ENCODE measurements at regions not wholly inside any gene's neighbourhood (a gene's known extent, or its start where the extent isn't known, plus 50 kb on each side); places are given as distances from the start of the nearest gene placed in this dataset.

- TF ChIP-seq ELF4 (CRISPR knock-in tag; IDR thresholded peaks at IDR 0.05; ENCODE audit: low read depth) = no peak
- no peak for TF ChIP-seq HMGA2 (CRISPR knock-in tag; IDR thresholded peaks at IDR 0.05)
- TF ChIP-seq ATF1 (CRISPR knock-in tag; IDR thresholded peaks at IDR 0.05) = no peak
- TF ChIP-seq, protein P1, sequence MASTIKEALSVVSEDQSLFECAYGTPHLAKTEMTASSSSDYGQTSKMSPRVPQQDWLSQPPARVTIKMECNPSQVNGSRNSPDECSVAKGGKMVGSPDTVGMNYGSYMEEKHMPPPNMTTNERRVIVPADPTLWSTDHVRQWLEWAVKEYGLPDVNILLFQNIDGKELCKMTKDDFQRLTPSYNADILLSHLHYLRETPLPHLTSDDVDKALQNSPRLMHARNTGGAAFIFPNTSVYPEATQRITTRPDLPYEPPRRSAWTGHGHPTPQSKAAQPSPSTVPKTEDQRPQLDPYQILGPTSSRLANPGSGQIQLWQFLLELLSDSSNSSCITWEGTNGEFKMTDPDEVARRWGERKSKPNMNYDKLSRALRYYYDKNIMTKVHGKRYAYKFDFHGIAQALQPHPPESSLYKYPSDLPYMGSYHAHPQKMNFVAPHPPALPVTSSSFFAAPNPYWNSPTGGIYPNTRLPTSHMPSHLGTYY (CRISPR knock-in tag; IDR thresholded peaks at IDR 0.05) = no peak
- no peak for TF ChIP-seq NFYB (CRISPR knock-in tag; conservative IDR thresholded peaks at IDR 0.05; ENCODE audit: low read depth)
- TF ChIP-seq ZNF532 (CRISPR knock-in tag; IDR thresholded peaks at IDR 0.05; ENCODE audit: borderline replicate concordance) = no peak
- TF ChIP-seq FOXK1 (CRISPR knock-in tag; IDR thresholded peaks at IDR 0.05) = no peak
- no peak for TF ChIP-seq SP1 (CRISPR knock-in tag; conservative IDR thresholded peaks at IDR 0.05)
- no peak for TF ChIP-seq TP53 (CRISPR knock-in tag; IDR thresholded peaks at IDR 0.05)
- no peak for TF ChIP-seq CBFB (CRISPR knock-in tag; IDR thresholded peaks at IDR 0.05; ENCODE audit: low read depth)
- no peak for TF ChIP-seq ZNF416 (CRISPR knock-in tag; IDR thresholded peaks at IDR 0.05)
- ChIA-PET POLR2A (no interaction called here), CTCF (no interaction called here)
- Mint-ChIP-seq H3K27ac (no peak overlapping the region), H3K4me3 (no peak overlapping the region), H3K9me3 (peaks cover 40% of the 10 kb centered on the region), H3K36me3 (peaks cover 13% of the 10 kb centered on the region; the same call in 1 of the 2 replicates), H3K27me3 (ENCODE audit: low read depth) (no peaks in the 10 kb centered on the region), H3K4me1 (no peaks in the 10 kb centered on the region)
- ATAC-seq (no peak), DNase-seq (ENCODE audit: low spot score) (no peak)
These were observed 451.5 kb downstream of the UBE2NL start for GRCh38 chrX:144335402-144335801.

DNA sequence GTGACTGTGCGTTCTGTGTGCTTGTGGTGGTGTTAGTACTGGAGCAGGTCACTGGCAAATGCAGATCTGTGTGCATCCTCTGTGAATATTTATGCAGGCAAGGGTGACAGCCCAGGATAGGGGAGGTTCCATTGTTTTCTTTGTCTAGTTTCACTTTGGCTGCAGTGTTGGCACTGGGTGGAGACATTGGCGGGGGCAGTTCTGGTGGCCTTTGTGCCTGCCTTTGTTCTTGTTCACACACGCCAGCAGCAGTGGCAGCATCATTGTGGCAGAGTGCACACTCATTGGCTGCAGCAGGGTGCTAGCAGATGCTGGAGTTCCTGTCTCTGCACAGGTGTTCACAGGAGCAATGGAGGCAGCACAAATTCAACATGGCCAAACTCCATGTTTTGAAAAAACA, 495.3 kb downstream of the UBE2NL start:
- ATAC-seq (no peak), DNase-seq (ENCODE audit: low spot score) (no peak)
- H3K27ac Mint-ChIP-seq = no peak overlapping the region
- H3K4me3 Mint-ChIP-seq = no peak overlapping the region
- H3K27me3 Mint-ChIP-seq (ENCODE audit: low read depth) = no peaks in the 10 kb centered on the region; the same call in 1 of the 2 replicates
- H3K4me1 Mint-ChIP-seq = no peaks in the 10 kb centered on the region
- CTCF ChIA-PET = no interaction called here
- TF ChIP-seq PRRX2 (CRISPR knock-in tag; IDR thresholded peaks at IDR 0.05) (no peak), FOXP4 (CRISPR knock-in tag; IDR thresholded peaks at IDR 0.05) (no peak), CREM (CRISPR knock-in tag; IDR thresholded peaks at IDR 0.05) (no peak), FOXP1 (CRISPR knock-in tag; IDR thresholded peaks at IDR 0.05; ENCODE audit: borderline replicate concordance) (no peak)
- TF ChIP-seq, protein P2, sequence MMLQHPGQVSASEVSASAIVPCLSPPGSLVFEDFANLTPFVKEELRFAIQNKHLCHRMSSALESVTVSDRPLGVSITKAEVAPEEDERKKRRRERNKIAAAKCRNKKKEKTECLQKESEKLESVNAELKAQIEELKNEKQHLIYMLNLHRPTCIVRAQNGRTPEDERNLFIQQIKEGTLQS (CRISPR knock-in tag; conservative IDR thresholded peaks at IDR 0.05) = no peak
- peaks cover 30% of the 10 kb centered on the region for H3K36me3 Mint-ChIP-seq
- H3K9me3 Mint-ChIP-seq = peaks cover 65% of the 10 kb centered on the region
- POLR2A ChIA-PET = no interaction called here

GRCh38 chrX:144388738-144389137, 504.9 kb downstream of the UBE2NL start:
- no peak for TF ChIP-seq JUN (CRISPR knock-in tag; IDR thresholded peaks at IDR 0.05)
- no peak for TF ChIP-seq ZNF263 (CRISPR knock-in tag; IDR thresholded peaks at IDR 0.05; ENCODE audit: low read depth)
- TF ChIP-seq, protein P3, sequence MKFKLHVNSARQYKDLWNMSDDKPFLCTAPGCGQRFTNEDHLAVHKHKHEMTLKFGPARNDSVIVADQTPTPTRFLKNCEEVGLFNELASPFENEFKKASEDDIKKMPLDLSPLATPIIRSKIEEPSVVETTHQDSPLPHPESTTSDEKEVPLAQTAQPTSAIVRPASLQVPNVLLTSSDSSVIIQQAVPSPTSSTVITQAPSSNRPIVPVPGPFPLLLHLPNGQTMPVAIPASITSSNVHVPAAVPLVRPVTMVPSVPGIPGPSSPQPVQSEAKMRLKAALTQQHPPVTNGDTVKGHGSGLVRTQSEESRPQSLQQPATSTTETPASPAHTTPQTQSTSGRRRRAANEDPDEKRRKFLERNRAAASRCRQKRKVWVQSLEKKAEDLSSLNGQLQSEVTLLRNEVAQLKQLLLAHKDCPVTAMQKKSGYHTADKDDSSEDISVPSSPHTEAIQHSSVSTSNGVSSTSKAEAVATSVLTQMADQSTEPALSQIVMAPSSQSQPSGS (CRISPR knock-in tag; IDR thresholded peaks at IDR 0.05; ENCODE audit: borderline replicate concordance, low read depth) = no peak
- TF ChIP-seq NR1H2 (CRISPR knock-in tag; IDR thresholded peaks at IDR 0.05) = no peak
- TF ChIP-seq EMX1 (CRISPR knock-in tag; IDR thresholded peaks at IDR 0.05) = no peak
- TF ChIP-seq RELA (CRISPR knock-in tag; IDR thresholded peaks at IDR 0.05; ENCODE audit: borderline replicate concordance) = no peak
- no peak for TF ChIP-seq SP1 (CRISPR knock-in tag; conservative IDR thresholded peaks at IDR 0.05)
- TF ChIP-seq FOXJ3 (CRISPR knock-in tag; IDR thresholded peaks at IDR 0.05; ENCODE audit: borderline replicate concordance) = no peak
- no peak for TF ChIP-seq NR3C1 (CRISPR knock-in tag; conservative IDR thresholded peaks at IDR 0.05; ENCODE audit: low read depth)
- TF ChIP-seq ZNF138 (CRISPR knock-in tag; conservative IDR thresholded peaks at IDR 0.05) = no peak
- Mint-ChIP-seq H3K4me1 (no peaks in the 10 kb centered on the region), H3K4me3 (no peak overlapping the region), H3K27me3 (ENCODE audit: low read depth) (no peaks in the 10 kb centered on the region; the same call in 1 of the 2 replicates), H3K9me3 (peaks cover 32% of the 10 kb centered on the region), H3K36me3 (peaks cover 9% of the 10 kb centered on the region), H3K27ac (no peak overlapping the region)
- no peak for ATAC-seq
- ChIA-PET POLR2A (no interaction called here), CTCF (no interaction called here)
- DNase-seq (ENCODE audit: low spot score) = no peak
